Smooth muscle cell (in vitro differentiated cells): ENCODE measurements at regions not wholly inside any gene's neighbourhood (a gene's known extent, or its start where the extent isn't known, plus 50 kb on each side); places are given as distances from the start of the nearest gene placed in this dataset.
"Not testable (repeated sequence)": the region's sequence is repeated elsewhere in the genome, so short reads cannot be mapped to it uniquely, and the experiment has no call there.

Experiments
- DNase-seq: peaks from one replicate; lab custom pipeline; 2025; ENCODE audit not compliant: unreplicated experiment; lab: John Stamatoyannopoulos, UW
- H2AFZ ChIP-seq: fragments of 200-600 bp; sonication (generic); 2 replicates; pipeline ENCODE4 v1.6.0; 2016; ENCODE audit warnings: antibody characterized with exemption, low read depth, mild to moderate bottlenecking
- H3F3A ChIP-seq: fragments of 200-600 bp; sonication (generic); 2 replicates; pipeline ENCODE4 v1.6.0; 2017; ENCODE audit warnings: antibody characterized with exemption, low read depth
- H3K27ac ChIP-seq: fragments of 200-600 bp; sonication (generic); 2 replicates; pipeline ENCODE4 v1.5.1; 2016; ENCODE audit warnings: low read depth, mild to moderate bottlenecking
- H3K27me3 ChIP-seq: fragments of 200-600 bp; sonication (generic); 2 replicates; pipeline ENCODE4 v1.6.1; 2016; ENCODE audit warnings: low read depth, mild to moderate bottlenecking
- H3K36me3 ChIP-seq: fragments of 200-600 bp; sonication (generic); 2 replicates; pipeline ENCODE4 v1.5.1; 2016; ENCODE audit warnings: low read depth
- H3K4me1 ChIP-seq: fragments of 200-600 bp; sonication (generic); 2 replicates; pipeline ENCODE4 v1.5.1; 2016; ENCODE audit warnings: low read depth
- H3K4me2 ChIP-seq: fragments of 200-600 bp; sonication (generic); 2 replicates; pipeline ENCODE4 v1.6.0; 2016; ENCODE audit warnings: mild to moderate bottlenecking
- H3K4me3 ChIP-seq: fragments of 200-600 bp; sonication (generic); 2 replicates; pipeline ENCODE4 v1.5.1; 2016; ENCODE audit warnings: mild to moderate bottlenecking
- H3K79me2 ChIP-seq: fragments of 200-600 bp; sonication (generic); 2 replicates; pipeline ENCODE4 v1.6.0; 2016; ENCODE audit warnings: low read depth, mild to moderate bottlenecking
- H3K9ac ChIP-seq: fragments of 200-600 bp; sonication (generic); 2 replicates; pipeline ENCODE4 v1.6.0; 2016; ENCODE audit warnings: low read depth
- H3K9me3 ChIP-seq: fragments of 200-600 bp; sonication (generic); replicated peaks from 2 replicates; pipeline ENCODE4 v1.5.1; 2016; ENCODE audit warnings: low read depth
- H4K20me1 ChIP-seq: fragments of 200-600 bp; sonication (generic); 2 replicates; pipeline ENCODE4 v1.6.0; 2016; ENCODE audit warnings: low read depth
- CTCF ChIP-seq: fragments of 200-600 bp; sonication (generic); IDR thresholded peaks from 2 replicates; pipeline ENCODE4 v1.5.1; 2017; ENCODE audit warnings: borderline replicate concordance, mild to moderate bottlenecking, antibody characterized with exemption; ENCODE audit not compliant: insufficient read depth, poor library complexity, severe bottlenecking
- WGBS: methylation state at CpG from one replicate; pipeline ENCODE4 v1.1.7; 2016; ENCODE audit warnings: low lambda C conversion rate; 5-methylcytosine and 5-hydroxymethylcytosine counted together

- 92% methylated on average over 6 of the region's 6 CpGs for WGBS
- Histone ChIP-seq H4K20me1 (no peaks in the 10 kb centered on the region), H3K9ac (no peak overlapping the region), H3K9me3 (no peaks in the 10 kb centered on the region), H3F3A (no peaks in the 10 kb centered on the region), H3K4me1 (no peaks in the 10 kb centered on the region), H3K27ac (no peak overlapping the region), H3K36me3 (no peaks in the 10 kb centered on the region), H3K4me2 (no peak overlapping the region), H2AFZ (no peak overlapping the region), H3K27me3 (no peaks in the 10 kb centered on the region), H3K4me3 (no peak overlapping the region), H3K79me2 (no peaks in the 10 kb centered on the region)
- TF ChIP-seq CTCF, result no peak
- DNase-seq, result no peak
Observed at GRCh38 chr2:122710049-122710448, 954.6 kb downstream of the TSN start.

DNA sequence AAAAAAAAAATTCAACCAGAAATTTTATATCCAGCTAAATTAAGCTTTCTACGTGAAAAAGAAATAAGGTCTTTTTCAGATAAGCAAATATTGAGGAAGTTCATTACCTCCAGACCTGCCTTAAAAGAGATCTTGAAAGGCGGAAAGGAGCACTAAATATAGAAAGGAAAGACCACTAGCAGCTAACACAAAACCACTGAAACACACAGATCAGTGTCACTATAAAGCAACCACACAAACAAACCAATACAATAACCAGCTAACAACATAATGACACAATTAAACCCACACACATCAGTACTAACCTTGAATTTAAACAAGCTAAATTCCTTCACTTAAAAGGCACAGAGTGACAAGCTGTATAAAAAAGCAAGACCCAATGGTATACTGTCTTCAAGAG is 958.3 kb downstream of the TSN start:
- 97% methylated on average over 2 of the region's 2 CpGs for WGBS
- no peak overlapping the region for H3K9ac ChIP-seq
- no peak overlapping the region for H2AFZ ChIP-seq
- H3K27ac ChIP-seq, result no peak overlapping the region
- no peak overlapping the region for H3K4me2 ChIP-seq
- no peak for TF ChIP-seq CTCF
- H3K4me1 ChIP-seq, result no peaks in the 10 kb centered on the region
- H3K27me3 ChIP-seq, result no peaks in the 10 kb centered on the region
- no peaks in the 10 kb centered on the region for H3K79me2 ChIP-seq
- no peaks in the 10 kb centered on the region for H3K36me3 ChIP-seq
- no peak for DNase-seq
- H3F3A ChIP-seq, result no peaks in the 10 kb centered on the region
- no peak overlapping the region for H3K4me3 ChIP-seq
- no peaks in the 10 kb centered on the region for H4K20me1 ChIP-seq
- H3K9me3 ChIP-seq, result no peaks in the 10 kb centered on the region

- H3K27me3 ChIP-seq, H3K36me3 ChIP-seq, H3K4me1 ChIP-seq, H3K4me2 ChIP-seq, H3K4me3 ChIP-seq, H2AFZ ChIP-seq, H3F3A ChIP-seq, DNase-seq, H3K79me2 ChIP-seq, H3K27ac ChIP-seq, H4K20me1 ChIP-seq, H3K9me3 ChIP-seq, H3K9ac ChIP-seq: not testable (repeated sequence)
- 100% methylated on average over 4 of the region's 4 CpGs for WGBS
Observed at GRCh38 chr2:122720822-122721221, 965.4 kb downstream of the TSN start.

DNA sequence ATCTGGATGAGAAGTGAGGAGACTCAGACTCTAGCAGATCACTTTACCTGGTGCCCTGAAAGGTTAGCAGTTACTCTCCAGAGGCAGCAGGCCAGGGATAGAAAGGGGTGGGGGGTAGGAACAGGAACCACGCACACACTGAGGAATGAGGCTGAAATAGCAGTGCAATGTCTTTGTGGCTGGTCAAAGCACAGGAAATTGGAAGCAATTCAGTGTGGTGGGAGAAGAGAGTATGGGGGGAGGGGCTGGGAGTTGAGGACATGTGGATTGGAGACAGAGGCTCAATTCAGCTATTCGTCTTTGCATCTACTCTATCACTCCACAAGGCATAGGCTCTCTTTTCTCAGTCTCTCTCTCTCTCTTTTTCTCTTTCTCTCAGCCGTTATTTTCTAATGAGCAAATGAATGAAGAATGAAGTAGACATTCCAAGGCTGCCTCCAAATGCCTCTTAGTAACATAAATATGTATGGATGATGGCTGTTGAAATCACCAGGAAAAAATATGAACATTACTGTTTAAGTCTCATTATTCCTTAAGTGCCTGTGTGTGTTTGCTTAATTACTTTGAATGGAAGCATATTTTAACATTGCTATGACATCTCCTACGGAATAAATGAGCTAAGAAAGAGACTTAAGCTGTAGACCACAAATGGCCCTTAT is 979.4 kb downstream of the TSN start:
- DNase-seq, result no peak
- no peaks in the 10 kb centered on the region for H4K20me1 ChIP-seq
- no peaks in the 10 kb centered on the region for H3K27me3 ChIP-seq
- no peak for TF ChIP-seq CTCF
- peak overlapping the region; percentile 33 for H3K27ac ChIP-seq
- H3F3A ChIP-seq, result no peaks in the 10 kb centered on the region
- no peaks in the 10 kb centered on the region for H3K36me3 ChIP-seq
- H3K4me1 ChIP-seq, result peaks cover 6% of the 10 kb centered on the region
- H3K9me3 ChIP-seq, result no peaks in the 10 kb centered on the region
- WGBS, result 36% methylated on average over 4 of the region's 4 CpGs
- no peaks in the 10 kb centered on the region for H3K79me2 ChIP-seq
- H3K4me3 ChIP-seq, result no peak overlapping the region
- H3K4me2 ChIP-seq, result peak overlapping the region; percentile 33
- H2AFZ ChIP-seq, result peak overlapping the region; percentile 52
- H3K9ac ChIP-seq, result no peak overlapping the region
